NCI-H1048 (cell line): ENCODE measurements at regions not wholly inside any gene's neighbourhood (a gene's known extent, or its start where the extent isn't known, plus 50 kb on each side); places are given as distances from the start of the nearest gene placed in this dataset.
"Not testable (repeated sequence)": the region's sequence is repeated elsewhere in the genome, so short reads cannot be mapped to it uniquely, and the experiment has no call there.

Source experiments
- DNase-seq: peaks from one replicate; lab custom pipeline; 2025; lab: John Stamatoyannopoulos, UW

- DNase-seq, result no peak
Measured at GRCh38 chr2:117199511-117199910, 615.0 kb upstream of the DDX18 start.

GRCh38 chr2:117212562-117212961 is 601.9 kb upstream of the DDX18 start:
- no peak for DNase-seq

- DNase-seq, result no peak
Measured at GRCh38 chr2:117217145-117217544, 597.3 kb upstream of the DDX18 start.

GRCh38 chr2:117222809-117223208 is 591.7 kb upstream of the DDX18 start:
- no peak for DNase-seq

GRCh38 chr2:117232305-117232704 is 582.2 kb upstream of the DDX18 start:
- DNase-seq, result no peak

GRCh38 chr2:117257362-117257761 is 557.1 kb upstream of the DDX18 start:
- DNase-seq, result no peak

- no peak for DNase-seq
Measured at GRCh38 chr2:117269574-117269973, 544.9 kb upstream of the DDX18 start.

- no peak for DNase-seq
Measured at GRCh38 chr2:117271631-117272030, 542.9 kb upstream of the DDX18 start.

GRCh38 chr2:117273009-117273671 is 541.4 kb upstream of the DDX18 start:
- no peak for DNase-seq

- no peak for DNase-seq
Measured at GRCh38 chr2:117293012-117293411, 521.5 kb upstream of the DDX18 start.

- DNase-seq, result no peak
Measured at GRCh38 chr2:117299451-117299850, 515.0 kb upstream of the DDX18 start.

GRCh38 chr2:117308861-117309770 is 505.4 kb upstream of the DDX18 start:
- DNase-seq, result no peak

GRCh38 chr2:117321816-117322215 is 492.7 kb upstream of the DDX18 start:
- no peak for DNase-seq

- no peak for DNase-seq
Measured at GRCh38 chr2:117323331-117323730, 491.2 kb upstream of the DDX18 start.

GRCh38 chr2:117330641-117331040 is 483.9 kb upstream of the DDX18 start:
- DNase-seq, result no peak

GRCh38 chr2:117335967-117336366 is 478.5 kb upstream of the DDX18 start:
- DNase-seq, result no peak

- no peak for DNase-seq
Measured at GRCh38 chr2:117336496-117336895, 478.0 kb upstream of the DDX18 start.

GRCh38 chr2:117337981-117338380 is 476.5 kb upstream of the DDX18 start:
- not testable (repeated sequence) for DNase-seq

- DNase-seq, result no peak
Measured at GRCh38 chr2:117339980-117340379, 474.5 kb upstream of the DDX18 start.

GRCh38 chr2:117341690-117342089 is 472.8 kb upstream of the DDX18 start:
- DNase-seq, result no peak

GRCh38 chr2:117342415-117342814 is 472.1 kb upstream of the DDX18 start:
- DNase-seq, result no peak

- DNase-seq, result no peak
Measured at GRCh38 chr2:117349687-117350086, 464.8 kb upstream of the DDX18 start.

GRCh38 chr2:117351396-117351795 is 463.1 kb upstream of the DDX18 start:
- DNase-seq, result no peak
